ENCODE measurements at regions not wholly inside any gene's neighbourhood (a gene's known extent, or its start where the extent isn't known, plus 50 kb on each side); places are given as distances from the start of the nearest gene placed in this dataset.

DNA sequence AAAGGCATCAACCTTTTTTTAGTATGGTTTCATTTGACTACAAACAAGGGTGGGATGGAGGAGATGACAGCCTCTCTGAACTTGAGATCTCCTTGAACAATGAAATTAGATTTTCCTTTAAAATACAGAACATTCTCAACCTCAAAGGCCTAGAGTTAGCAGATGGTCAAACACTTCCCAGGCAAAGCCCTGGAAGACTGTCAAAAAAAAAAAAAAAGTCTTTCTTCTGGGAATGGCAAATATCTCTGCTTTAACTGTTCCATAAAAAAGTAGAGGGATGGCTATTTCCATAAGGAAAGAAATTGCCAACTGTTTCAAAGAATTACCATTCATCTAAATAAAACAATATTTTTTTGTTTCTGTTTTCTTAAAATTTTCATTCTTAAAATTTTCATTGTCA, 870.8 kb downstream of the GALC start:
- no peak overlapping the region for H3K4me3 ChIP-seq (replicated peaks; ENCODE audit: low read depth, low read length)
- DNase-seq (ENCODE audit: extremely low read depth, insufficient read length): no peak
- H3K36me3 ChIP-seq (ENCODE audit: control insufficient read depth, insufficient read depth, low read length): no peaks in the 10 kb centered on the region
- TF ChIP-seq, protein P1, sequence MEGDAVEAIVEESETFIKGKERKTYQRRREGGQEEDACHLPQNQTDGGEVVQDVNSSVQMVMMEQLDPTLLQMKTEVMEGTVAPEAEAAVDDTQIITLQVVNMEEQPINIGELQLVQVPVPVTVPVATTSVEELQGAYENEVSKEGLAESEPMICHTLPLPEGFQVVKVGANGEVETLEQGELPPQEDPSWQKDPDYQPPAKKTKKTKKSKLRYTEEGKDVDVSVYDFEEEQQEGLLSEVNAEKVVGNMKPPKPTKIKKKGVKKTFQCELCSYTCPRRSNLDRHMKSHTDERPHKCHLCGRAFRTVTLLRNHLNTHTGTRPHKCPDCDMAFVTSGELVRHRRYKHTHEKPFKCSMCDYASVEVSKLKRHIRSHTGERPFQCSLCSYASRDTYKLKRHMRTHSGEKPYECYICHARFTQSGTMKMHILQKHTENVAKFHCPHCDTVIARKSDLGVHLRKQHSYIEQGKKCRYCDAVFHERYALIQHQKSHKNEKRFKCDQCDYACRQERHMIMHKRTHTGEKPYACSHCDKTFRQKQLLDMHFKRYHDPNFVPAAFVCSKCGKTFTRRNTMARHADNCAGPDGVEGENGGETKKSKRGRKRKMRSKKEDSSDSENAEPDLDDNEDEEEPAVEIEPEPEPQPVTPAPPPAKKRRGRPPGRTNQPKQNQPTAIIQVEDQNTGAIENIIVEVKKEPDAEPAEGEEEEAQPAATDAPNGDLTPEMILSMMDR (IDR thresholded peaks at IDR 0.05; ENCODE audit: insufficient read depth, low read length, poor library complexity, severe bottlenecking): no peak
- no peaks in the 10 kb centered on the region for H3K27me3 ChIP-seq (replicated peaks; ENCODE audit: control insufficient read depth, insufficient read depth, low read length)

DNA sequence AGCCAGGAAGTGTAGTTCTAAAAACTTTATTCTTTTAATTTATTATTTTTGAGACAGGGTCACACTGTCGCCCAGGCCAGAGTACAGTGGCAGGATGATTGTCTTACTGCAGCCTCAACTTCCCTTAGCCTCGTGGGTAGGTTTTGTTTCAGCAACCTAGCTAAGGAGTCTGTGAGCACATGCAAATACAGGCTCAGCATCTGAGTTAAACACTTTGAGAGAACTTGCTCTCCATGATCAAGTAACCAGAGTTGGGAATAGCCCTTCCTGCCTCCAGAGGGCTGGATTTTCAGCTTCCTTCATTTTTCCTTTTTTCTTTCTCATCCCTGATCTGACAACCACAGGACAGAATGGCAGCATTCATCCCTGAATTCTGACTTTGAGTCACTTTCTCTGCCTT, 871.3 kb downstream of the GALC start:
- no peak for DNase-seq (ENCODE audit: extremely low read depth, insufficient read length)
- no peaks in the 10 kb centered on the region for H3K27me3 ChIP-seq (replicated peaks; ENCODE audit: control insufficient read depth, insufficient read depth, low read length)
- TF ChIP-seq, protein P1 (IDR thresholded peaks at IDR 0.05; ENCODE audit: insufficient read depth, low read length, poor library complexity, severe bottlenecking): no peak
- H3K4me3 ChIP-seq (replicated peaks; ENCODE audit: low read depth, low read length): no peak overlapping the region
- no peaks in the 10 kb centered on the region for H3K36me3 ChIP-seq (ENCODE audit: control insufficient read depth, insufficient read depth, low read length)

DNA sequence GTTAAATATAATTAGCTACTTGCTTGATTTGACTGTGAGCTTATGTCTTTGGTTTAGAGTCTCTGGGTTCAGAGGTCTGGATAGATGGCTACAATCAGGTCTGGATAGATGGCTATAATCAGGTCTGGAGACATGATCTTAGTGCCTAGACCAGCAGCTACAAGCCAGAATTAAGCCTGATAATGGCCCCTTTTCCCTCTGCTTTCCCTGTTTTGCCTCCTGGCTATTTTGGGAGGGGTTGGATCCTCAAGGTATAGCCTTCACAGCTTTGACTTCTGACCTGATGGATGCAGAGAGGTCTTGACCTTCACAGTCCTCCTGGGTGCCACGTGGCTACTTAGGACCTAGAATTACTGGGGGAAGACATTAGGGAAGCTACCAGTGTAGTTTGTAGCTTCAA, 877.7 kb downstream of the GALC start:
- TF ChIP-seq, protein P1 (IDR thresholded peaks at IDR 0.05; ENCODE audit: insufficient read depth, low read length, poor library complexity, severe bottlenecking): no peak
- H3K36me3 ChIP-seq (ENCODE audit: control insufficient read depth, insufficient read depth, low read length): no peaks in the 10 kb centered on the region

DNA sequence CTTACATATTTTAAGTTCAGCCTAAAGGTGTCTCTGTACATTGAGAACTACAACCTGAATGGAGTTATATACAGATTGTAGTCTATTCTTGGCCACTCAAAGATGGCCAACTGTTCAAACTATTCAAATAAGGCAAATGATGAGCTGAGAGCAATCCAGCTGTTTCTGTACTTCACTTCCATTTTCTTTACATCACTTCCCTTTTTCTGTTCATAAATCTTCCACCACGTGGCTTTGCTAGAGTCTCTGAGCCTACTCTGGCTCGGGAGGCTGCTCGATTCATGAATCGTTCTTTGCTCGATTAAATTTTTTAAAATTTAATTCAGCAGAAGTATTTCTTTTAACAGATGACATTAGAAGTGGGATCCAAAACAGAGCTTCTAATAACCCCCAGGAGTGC, 879.7 kb downstream of the GALC start:
- no peak for DNase-seq (ENCODE audit: extremely low read depth, insufficient read length)
- no peaks in the 10 kb centered on the region for H3K27me3 ChIP-seq (replicated peaks; ENCODE audit: control insufficient read depth, insufficient read depth, low read length)
- no peaks in the 10 kb centered on the region for H3K36me3 ChIP-seq (ENCODE audit: control insufficient read depth, insufficient read depth, low read length)
- no peak overlapping the region for H3K4me3 ChIP-seq (replicated peaks; ENCODE audit: low read depth, low read length)
- TF ChIP-seq, protein P1 (IDR thresholded peaks at IDR 0.05; ENCODE audit: insufficient read depth, low read length, poor library complexity, severe bottlenecking): no peak

More for the DNA sequence above, 877.7 kb downstream of the GALC start:
- DNase-seq (ENCODE audit: extremely low read depth, insufficient read length): no peak
- no peak overlapping the region for H3K4me3 ChIP-seq (replicated peaks; ENCODE audit: low read depth, low read length)
- no peaks in the 10 kb centered on the region for H3K27me3 ChIP-seq (replicated peaks; ENCODE audit: control insufficient read depth, insufficient read depth, low read length)

DNA sequence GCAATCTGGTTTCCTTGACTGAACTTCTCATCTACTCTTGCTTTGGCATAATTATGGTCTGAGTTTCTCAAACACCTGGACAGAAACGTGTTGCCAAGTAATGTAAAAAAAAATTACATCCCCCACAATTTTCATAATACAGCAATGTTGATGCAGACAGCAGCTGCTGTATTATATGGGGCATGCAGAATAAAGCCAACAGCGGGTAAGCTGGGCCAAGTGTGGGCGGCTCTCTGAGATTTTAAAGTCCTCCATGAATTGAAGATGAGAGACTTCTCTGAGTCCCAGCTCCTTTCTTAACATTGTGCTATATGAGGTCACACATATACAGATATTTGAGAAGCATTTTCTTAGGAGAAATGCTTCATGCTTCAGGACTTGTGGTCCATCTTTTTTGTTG, 881.2 kb downstream of the GALC start:
- no peaks in the 10 kb centered on the region for H3K36me3 ChIP-seq (ENCODE audit: control insufficient read depth, insufficient read depth, low read length)
- no peak overlapping the region for H3K4me3 ChIP-seq (replicated peaks; ENCODE audit: low read depth, low read length)
- no peak for DNase-seq (ENCODE audit: extremely low read depth, insufficient read length)
- TF ChIP-seq, protein P1 (IDR thresholded peaks at IDR 0.05; ENCODE audit: insufficient read depth, low read length, poor library complexity, severe bottlenecking): no peak
- H3K27me3 ChIP-seq (replicated peaks; ENCODE audit: control insufficient read depth, insufficient read depth, low read length): no peaks in the 10 kb centered on the region

DNA sequence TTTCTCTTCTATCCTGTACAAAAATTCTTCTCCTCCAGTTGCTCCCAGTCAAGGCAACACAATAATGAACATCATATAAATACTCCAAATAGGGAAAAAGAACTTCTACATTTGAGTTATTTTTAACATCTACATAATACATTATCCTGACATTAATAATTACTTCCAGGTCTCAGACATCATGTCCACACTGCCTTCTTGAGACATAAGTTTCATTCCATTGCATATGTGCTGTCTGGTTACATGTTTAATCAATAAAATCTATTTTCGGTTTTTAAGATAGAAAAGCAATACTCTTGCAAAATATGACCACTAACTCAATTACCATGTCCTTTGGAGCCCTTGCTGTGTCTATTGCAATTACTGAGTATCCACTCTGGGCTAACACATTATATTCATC, 881.9 kb downstream of the GALC start:
- no peak for DNase-seq (ENCODE audit: extremely low read depth, insufficient read length)
- no peak overlapping the region for H3K4me3 ChIP-seq (replicated peaks; ENCODE audit: low read depth, low read length)
- no peaks in the 10 kb centered on the region for H3K27me3 ChIP-seq (replicated peaks; ENCODE audit: control insufficient read depth, insufficient read depth, low read length)
- TF ChIP-seq, protein P1 (IDR thresholded peaks at IDR 0.05; ENCODE audit: insufficient read depth, low read length, poor library complexity, severe bottlenecking): no peak
- no peaks in the 10 kb centered on the region for H3K36me3 ChIP-seq (ENCODE audit: control insufficient read depth, insufficient read depth, low read length)
